Erythroblast (primary cell): ENCODE measurements at regions not wholly inside any gene's neighbourhood (a gene's known extent, or its start where the extent isn't known, plus 50 kb on each side); places are given as distances from the start of the nearest gene placed in this dataset.

Experiments used
- DNase-seq, 2 experiments: peaks; one replicate each; lab custom pipeline; 2025; lab: John Stamatoyannopoulos, UW
- GATA1 ChIP-seq: IDR thresholded peaks from 2 replicates; pipeline ENCODE4 v1.6.1; 2011; ENCODE audit warnings: low read depth, mild to moderate bottlenecking, control low read depth, low read length, moderate library complexity
- POLR2A ChIP-seq: IDR thresholded peaks from 2 replicates; pipeline ENCODE4 v1.6.1; 2011; ENCODE audit warnings: mild to moderate bottlenecking, low read length

DNA sequence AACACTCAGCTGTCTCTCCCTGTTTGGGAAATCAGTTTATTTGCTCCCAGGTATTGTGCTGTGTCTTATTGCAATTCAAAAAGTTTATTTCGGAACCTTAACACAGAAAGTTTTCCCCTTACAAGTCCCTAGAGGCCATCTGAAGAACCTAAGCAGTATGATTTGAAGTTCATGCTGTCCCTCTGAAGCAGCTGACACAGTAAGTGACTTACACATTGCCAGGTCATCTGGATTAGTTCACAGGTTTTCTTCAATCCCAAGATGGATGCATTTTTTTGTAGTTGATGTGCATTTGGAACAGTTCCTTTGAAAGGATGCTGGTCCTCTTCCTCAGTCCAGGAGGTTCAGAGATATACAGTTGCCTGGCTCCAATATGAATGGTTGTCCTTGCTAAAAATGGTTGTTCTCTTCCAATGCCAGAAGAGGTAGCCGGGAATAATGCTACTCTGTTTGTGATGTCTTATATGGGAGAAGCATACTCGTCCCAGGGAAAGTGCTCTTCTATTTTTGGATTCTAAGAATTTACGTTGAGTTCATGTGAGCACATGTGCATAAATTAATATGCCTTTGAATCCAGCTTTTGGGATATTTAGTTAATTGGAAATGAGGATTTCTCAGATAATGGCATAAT lies 183.5 kb upstream of the PHYHIPL start:
- no peak for DNase-seq
- TF ChIP-seq GATA1 (no peak), POLR2A (no peak)

DNA sequence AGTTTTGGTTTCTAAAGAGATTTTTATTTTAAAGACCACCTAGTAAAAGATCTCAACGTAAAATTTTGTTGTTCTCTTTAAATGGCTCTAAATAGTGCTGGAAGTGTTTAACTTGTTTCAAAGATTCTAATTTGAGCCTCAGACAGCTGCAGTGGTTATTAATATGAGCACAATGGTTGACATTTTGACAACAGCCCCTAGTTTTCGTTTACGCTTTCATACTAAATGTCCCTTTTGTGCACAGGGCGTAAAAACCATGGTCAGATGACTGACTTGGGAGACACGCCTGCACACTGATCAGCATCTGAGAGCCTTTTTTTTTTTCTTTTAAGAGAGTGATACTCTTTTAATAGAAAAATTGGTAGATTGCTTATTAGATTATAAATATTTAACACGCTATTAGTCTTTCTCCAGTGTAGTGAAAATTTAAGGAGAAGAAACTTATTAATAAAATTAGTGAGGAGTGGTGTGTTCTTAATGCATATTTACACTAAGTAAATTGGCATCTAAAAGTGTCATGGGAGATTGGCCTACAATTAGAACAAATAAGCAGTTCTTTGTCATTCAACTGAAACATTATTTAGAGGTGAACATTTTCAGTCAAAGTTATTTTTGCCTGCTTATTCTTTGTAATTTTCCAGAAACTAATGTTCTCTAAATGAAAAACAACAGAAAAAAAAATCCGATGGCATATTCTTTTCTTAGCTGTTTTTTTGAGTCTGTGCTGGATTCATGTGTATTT lies 182.8 kb upstream of the PHYHIPL start:
- TF ChIP-seq POLR2A (no peak), GATA1 (no peak)
- no peak for DNase-seq

DNA sequence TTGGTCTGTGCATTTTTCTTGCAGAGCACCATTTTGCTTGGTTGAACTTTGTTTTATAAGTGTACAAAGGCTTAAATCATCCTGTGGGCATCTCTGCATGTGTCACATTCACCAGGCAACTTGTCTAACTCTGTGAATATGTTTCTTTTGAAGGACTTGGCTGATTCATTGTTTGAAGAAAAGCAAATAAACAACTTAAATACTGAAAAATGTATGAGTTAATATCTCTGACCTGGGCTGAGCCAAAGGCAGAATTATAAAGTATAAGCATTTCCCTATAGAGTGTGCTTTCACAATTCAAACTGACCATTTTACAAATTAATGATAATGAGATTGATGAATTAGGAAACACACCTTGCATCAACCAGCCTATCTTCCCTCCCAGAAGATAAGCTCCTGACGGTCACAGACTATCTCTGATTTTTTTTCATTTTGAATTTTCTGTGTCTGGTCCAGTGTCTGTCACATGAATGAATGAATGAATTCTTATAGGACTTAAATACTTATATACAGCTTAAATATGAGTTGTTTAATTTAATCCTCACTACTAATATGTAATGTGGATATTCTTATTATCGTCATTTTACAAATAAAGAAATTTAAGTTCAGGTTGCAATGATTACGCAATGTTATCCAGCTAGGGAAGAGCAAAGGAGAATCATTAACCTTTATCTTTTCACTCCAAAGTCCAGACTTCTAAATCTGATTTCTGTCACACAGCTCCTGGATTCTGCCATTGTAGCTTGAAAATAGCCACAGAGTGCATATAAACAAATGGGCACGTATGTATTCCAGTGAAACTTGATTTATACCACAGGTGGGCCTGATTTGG lies 182.0 kb upstream of the PHYHIPL start:
- TF ChIP-seq POLR2A: no peak
- TF ChIP-seq GATA1: no peak

DNA sequence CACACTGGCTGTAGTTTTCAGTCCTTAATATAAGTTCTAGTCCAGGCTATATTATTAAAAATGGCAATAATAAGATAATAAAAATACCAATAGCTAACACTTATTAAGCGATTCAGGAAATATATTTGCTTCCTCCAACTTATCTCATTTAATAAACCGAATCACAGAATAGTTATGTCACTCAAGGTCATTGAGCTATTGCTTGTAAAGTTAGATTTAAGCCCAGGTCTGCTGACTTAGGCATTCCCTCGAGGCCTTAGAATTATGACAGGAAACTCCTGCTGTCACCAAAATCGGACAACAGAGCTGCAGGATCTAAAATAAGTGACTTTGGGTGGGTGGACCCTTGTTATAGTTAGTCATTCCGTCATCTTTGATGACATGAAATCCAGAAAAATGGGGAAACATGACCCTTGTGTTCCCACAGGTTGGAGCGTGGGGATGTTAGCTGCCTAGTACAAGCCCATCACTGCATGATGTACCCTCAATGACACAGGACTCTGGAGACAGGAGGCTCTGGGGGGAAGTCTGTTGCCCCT lies 181.3 kb upstream of the PHYHIPL start:
- TF ChIP-seq GATA1 (no peak), POLR2A (no peak)

More for the DNA sequence above, 182.0 kb upstream of the PHYHIPL start:
- no peak for DNase-seq

DNA sequence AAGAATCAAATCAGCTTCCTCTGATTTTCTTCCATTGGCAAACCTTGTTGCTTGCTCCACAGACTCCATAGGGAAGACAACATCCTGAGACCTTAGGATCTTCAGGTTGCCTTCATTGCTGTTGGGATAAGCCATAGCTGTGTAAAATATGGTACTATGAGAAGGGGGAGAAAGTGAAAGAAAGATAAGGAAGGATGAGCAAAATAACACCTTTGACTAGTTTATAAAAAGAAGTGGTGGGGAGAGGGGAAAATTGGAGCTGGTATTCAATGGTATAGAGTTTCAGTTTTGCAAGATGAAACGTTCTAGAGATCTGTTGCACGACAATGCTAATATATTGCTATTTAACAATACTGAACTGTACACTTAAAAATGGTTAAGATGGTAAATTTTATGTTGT lies 180.4 kb upstream of the PHYHIPL start:
- TF ChIP-seq POLR2A (no peak), GATA1 (no peak)
- DNase-seq: no peak

More for the DNA sequence above, 181.3 kb upstream of the PHYHIPL start:
- no peak for DNase-seq

DNA sequence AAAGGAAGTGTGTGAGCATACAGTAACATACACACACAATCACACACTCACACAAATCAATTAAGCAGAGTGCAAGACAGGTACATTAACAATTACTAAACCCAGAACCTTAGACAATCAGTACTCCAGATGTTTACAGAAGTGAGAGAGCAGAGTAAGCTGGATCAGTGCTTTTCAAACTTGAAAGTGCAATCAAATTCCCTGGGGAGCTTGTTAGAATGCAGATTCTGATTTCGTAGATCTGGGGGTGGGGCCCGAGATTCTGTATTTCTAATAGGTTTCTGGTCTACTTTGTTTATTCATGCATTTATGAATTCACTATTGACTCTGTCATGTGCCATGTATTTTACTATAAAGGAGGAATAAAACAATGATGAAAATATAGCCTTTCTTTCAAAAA lies 179.6 kb upstream of the PHYHIPL start:
- TF ChIP-seq POLR2A (no peak), GATA1 (no peak)
- no peak for DNase-seq

DNA sequence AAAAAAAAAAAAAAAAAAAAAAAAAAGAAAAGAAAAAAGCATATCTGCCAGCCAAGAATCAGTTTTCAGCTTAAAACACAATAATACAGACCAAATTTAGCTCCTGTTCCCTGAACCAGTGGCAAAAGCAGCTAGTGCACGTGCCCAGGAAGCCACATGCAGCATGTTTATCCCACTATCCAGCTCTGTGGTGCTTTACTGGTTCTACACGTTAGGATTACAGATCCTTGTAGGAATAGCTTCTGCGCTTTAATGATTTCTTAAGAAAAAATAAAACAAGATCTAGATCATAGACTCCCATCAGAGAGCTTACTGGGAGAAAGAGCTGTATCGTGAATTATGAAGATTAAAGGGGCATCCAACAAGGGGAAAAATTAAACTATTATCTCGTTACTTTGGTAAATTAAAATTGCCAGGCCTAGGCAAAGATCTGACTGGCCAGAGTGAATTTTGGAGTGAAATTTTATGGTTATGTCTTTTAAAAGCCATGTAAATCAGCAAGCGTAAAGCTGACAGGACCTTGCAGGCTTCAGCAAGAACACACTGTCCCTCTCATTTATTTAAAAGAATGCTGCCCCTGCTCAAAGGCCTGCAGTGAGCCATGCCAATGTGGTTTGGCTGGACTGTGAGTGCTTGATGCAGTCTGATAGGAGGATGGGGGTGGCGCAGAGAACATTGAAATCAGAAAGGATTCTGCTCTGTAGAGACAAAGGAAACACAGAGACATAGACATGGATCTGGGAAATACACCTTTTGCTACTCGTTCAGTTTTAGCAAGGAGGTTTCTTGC lies 177.3 kb upstream of the PHYHIPL start:
- DNase-seq: no peak
- no peak for TF ChIP-seq GATA1
- no peak for TF ChIP-seq POLR2A

DNA sequence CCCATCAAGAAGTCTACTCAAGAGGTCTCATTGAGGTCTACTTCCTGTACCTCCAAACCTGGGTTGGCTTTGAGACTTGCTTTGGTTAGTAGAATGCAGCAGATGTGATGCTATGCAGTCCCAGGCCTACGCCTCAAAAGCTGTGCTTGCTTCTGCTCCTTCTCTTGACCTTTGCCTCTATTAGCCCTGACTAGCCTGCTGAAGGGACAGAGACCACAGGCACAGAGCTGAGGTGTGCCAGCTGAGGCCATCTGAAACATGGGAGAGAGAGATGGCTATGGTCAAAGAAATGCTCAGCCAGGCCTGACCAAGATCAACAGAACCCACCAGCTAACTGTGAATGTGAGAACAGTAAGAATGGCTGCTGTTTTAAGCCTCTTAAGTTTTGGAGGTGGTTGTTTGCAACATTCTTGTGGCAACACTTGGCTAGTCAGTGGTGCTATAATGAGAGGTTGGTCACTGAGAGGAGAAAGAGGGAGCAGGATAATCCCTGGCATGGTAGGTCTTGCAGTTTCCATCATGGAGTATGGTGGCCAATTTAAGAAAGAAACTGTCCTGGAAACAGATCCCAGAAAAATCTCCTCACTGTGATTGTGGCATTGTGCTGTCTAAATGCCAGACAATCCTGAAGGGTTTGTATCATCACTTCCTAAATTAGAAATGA lies 176.1 kb upstream of the PHYHIPL start:
- TF ChIP-seq POLR2A (no peak), GATA1 (no peak)
- no peak for DNase-seq

DNA sequence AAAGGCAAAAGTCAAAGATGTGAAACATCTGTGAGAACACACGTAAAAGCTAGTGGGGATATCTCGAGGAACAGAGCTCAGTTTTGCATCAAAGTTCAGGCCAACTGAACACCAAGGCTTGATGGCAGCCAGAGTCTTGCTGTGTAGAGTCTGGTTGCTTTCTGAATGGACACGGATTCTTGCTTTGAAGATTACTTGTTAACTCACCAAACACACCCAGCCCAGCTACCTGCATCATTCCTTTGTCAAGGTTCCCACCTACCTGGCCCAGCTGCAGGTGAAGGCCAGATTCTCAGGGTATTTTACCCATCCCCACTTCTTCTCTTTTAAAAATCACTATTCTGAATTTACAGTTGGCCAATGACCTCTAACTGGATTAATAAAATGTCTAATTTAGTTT lies 174.4 kb upstream of the PHYHIPL start:
- no peak for DNase-seq
- TF ChIP-seq POLR2A (no peak), GATA1 (no peak)

DNA sequence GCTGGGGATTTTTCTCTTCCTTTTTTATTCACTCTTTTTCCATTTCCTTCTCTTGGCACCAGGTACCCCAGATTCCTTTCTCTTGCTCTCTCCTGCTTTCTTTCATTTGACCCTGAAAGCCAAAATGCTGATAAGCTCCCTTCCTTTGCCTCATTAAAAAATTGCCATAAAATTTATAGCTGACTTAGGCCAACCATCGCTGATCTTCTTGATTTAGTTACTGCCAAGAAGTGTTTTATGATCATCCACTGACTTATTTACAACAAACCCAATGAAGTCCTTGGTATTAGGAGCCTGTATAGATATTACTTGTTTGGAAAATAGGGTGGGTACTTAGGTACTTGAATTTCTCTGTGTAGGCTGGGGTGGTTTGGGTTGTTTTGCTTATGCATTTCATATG lies 173.2 kb upstream of the PHYHIPL start:
- DNase-seq: no peak
- TF ChIP-seq POLR2A: no peak

DNA sequence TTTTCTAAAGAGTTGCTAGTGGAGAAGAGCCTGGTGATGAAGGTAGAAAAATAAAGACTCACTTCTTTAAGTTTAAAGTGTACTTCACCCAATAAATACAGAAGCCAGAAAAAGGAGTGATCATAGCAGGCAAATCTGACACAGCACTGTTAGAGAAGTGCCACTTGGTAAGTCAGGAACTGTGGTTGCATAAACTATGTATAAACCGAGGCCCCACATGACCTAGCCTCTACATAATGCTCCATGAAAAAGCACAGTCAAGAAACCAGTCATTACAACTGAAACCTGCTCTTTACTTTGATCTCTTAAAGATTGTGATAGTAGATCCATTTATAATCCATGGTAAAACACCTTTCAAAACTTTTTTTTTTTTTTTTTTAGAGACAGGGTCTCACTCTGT lies 172.1 kb upstream of the PHYHIPL start:
- DNase-seq: no peak
- no peak for TF ChIP-seq POLR2A
- no peak for TF ChIP-seq GATA1

DNA sequence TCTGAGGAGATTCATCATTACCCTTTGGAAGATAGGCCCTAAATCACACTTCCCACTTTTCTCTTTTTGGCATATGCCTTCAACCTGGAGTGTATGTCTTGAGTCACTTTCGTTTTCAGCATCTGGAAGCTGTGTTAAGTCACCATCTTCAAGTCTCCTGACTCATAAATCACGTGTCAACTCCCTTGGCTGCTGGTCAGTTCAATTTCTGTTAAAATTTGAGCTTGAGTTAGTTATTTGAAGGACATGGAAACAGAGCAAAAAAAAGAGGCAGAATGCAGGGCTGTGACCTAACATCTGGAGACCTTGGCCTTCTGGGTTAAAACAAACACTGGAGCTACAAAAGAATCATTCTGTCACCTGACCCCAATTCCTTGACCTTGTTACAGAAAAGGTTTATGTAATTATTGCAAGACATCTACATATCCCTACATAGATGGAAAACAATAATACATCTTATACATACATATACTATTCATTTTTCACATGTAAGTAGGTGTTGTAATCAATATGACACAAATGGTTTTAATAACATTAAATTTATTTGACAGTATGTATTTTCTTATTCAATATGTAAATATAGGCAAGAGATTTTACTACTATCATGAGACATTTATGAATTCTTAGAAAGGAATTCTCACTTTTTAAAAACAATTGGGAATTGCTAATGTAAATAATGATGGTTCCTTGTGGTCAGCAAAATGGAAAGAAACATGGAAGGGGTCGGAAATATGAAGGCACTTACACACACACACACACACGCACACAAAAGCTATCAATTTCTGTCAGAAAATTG lies 169.7 kb upstream of the PHYHIPL start:
- no peak for DNase-seq
- TF ChIP-seq POLR2A (no peak), GATA1 (no peak)
